Midbrain (tissue), 1 donor: ENCODE measurements at regions not wholly inside any gene's neighbourhood (a gene's known extent, or its start where the extent isn't known, plus 50 kb on each side); places are given as distances from the start of the nearest gene placed in this dataset.

Experiments
- DNase-seq: peaks from one replicate; lab custom pipeline; 2025; lab: John Stamatoyannopoulos, UW

DNA sequence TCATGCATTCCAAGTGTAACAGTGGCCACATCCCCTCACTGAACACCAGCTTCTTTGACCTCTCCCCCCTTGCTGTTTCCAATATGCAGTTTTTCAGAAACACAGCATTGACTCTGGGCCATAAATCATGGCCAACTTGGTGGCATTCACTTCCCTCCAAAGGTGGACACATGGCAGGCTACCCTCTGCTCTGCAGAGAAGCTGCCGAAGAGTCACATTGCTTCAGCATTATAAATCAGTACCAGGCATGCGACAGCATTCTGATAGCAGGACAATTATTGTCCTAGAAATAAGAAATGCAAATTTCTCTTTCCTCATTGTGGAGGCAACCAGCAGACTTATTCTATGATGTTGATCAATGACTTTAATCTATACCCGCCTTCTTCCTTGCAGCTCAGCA, 475.4 kb upstream of the GHITM start:
- no peak for DNase-seq

DNA sequence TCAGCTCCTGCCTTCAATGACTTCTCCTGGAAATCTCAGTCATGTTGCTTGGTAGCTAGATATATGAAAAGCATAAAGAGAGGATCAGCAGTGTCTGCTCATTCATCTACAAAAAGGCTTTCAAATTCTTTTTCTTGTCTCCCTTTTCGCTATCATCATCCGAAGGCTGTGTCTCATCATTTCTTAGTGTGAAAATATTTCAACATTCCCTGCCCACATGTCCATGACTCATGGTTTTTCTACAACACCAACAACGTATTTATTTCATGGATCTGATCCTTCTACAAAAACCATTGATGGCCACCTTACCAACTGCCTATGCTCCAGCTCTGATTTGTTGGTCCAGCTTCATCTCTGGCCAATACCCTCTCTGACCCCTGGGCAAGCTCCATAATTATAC, 472.5 kb upstream of the GHITM start:
- no peak for DNase-seq

DNA sequence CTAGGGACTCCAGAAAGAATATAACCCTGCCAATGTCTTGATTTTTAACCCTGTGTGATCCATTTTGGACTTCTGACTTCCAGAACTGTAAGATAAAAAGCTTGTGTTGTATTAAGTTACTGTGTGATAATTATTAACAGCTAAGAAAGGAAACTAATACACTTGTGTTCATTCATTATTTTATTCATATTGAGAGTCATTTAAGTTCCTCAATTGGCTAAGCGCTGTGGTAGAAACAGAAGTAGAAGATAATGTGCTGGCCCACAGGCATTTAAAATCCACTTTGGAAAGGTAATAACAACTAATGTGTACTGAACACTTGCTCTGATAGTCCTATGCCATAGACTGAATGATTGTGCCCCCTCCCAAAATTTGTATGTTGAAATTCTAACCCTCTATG, 471.7 kb upstream of the GHITM start:
- no peak for DNase-seq

DNA sequence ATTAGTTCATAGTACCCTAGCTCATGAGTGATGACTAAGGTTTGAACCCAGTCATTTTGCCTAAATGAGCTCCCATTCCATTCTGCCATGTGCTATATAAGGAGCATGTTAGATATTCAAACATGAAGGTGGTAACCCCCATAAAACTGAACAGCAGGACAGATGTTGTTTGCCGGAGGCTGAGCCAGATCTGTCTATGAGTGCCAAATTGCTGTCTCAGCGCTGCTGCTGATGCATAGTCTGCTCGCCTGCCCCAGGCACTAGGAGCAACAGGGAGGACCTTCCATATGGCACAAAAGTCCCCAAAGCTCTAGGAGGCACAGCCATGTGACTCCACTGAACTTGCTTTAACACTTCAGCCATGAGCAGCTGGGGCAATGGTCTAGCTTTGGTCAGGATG, 466.0 kb upstream of the GHITM start:
- no peak for DNase-seq

DNA sequence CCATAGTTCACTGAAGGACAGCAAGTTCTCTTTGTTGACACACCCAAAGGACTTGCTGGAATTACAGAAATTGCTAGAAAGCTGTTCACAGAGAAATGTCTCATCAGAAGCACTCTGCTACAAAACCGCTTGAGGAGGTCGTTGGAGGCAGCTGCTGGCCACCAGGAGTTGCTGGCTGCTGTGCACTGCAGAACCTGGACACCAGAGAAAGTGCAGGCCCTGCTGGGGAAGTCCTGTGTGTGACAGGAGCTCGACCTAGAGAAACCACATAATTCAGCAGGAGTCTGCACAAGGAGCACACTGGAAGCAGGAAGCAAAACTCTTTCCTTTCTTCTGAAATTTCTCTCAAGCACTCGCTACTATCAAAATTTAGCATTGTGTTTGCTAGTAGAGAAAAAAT, 461.5 kb upstream of the GHITM start:
- DNase-seq, result no peak

DNA sequence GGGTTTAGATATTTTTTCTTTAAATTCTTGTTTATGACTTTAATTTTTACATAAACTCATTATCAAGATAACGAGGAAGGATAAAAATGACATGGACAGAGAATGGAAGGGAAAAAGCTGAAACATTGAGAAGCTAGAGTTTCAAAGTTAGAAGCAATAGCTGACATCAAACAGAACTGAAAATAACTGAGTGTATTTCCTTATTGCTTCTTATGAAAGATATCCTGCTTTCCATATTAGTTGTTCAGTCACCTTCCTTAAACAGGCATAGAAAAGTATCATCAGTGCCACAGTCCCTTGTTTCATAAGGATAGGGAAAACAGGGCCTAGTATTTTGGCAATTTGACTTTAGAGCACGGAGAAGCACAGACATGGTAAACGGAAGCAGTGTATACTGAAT, 460.5 kb upstream of the GHITM start:
- DNase-seq, result no peak

DNA sequence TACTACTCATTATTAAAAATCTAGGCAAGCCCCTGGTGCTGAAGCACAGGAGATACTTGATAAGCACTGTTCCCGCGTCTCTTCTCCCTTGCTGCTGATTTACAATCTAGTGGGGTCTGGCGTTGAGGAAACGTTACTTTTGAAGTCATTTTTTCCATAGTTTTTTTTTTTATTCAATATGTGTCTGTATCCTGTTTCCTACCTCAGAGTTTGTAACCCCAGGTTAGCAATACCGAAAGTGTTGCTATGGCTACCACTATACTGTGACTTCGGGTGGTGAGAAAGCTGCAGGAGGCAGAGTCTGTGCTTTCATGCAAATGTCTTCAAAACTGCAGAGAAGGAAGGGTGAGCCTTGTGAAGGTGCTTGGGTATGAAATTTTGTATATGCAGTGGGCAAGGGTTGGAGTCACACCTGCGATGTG, 458.8 kb upstream of the GHITM start:
- DNase-seq, result no peak

DNA sequence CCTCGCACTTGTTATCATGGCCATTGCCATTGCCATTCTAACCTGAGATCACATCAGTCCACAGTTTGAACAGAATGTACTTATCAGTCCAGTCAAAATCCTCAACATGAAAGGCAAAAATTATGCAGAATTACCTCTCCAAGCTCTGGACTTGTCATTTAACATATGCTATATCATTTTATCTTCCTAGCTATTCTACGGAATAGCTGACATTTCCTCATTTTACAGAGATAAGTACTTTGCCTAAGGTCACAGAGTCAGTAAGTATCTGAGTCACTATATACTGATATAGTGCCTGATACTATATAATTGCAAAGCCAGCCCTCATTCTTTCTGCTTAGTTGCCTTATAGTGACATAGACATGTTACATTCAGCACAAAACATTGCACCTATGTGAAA, 456.9 kb upstream of the GHITM start:
- DNase-seq, result no peak

DNA sequence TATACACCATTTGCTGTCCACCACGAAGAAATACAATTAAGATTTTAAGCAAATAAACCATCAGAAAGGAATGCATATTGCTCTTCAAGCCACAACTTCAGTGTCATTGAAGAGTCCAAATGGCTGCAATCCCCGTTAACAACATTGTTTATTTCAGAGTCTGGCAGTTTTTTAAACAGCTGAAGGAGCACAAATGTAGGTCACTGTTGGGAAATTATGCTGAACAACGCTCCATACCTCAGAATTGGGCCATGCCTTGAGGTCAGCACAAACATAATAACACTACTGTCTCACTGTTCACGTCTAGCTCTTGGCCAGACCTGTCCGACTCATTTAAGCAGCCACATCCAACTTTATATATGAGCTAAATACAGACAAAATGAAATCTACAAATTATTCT, 453.9 kb upstream of the GHITM start:
- DNase-seq, result no peak

DNA sequence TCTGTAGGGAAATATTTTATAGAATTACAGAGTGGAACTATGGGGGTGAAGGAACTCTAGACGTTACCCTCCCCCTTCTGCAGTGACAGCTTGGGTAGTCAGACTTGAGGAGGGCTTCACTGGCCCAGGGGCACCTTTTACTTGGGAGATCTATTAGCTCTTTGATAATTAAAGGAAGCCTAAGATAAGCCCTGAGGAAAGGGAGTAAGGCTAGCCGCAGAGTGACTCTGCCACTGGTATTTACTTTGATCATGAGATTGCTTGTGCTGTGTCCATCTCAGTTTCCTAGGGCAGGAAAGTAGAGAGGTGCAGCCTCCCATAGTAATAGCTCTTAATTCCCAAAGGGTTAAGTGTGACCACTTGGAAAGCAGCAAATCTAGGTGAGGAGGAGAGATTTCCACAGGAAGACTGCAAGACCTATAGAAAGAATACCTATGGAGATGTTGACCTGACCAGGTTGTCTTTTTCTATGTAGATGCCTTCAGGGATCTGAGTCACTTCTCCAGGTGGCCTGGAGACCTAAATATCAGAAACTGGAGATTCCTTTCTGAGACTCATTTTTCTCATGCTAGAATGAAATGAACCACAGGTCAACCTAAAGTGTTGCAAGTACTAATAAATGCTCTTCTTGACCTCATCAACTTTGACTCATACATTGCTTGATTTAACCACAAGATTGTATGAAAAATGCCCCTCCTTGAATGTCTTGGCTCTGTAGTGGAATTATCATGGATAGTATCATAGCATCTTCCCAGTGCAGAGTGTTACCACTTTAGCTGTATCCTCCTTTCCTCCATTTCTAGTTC, 447.3 kb upstream of the GHITM start:
- no peak for DNase-seq

DNA sequence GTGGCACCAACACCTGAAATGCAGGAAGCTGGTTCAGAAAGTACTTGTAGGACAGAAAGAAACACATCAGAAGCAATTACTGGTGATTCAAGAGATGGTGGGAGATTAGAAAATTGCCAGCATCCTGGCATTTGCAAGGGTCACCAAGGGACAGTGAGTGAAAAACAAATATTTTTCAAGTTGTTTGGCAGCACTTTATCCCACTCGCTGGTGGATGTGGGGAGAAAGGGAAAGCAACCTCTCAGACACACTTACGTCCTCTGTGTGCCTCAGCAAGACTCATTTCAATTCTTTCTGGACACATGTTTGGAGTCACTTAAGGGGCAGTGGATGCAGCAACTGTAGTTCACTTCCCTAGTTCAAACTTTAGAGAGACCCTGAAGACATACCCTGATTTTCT, 440.4 kb upstream of the GHITM start:
- DNase-seq, result no peak

DNA sequence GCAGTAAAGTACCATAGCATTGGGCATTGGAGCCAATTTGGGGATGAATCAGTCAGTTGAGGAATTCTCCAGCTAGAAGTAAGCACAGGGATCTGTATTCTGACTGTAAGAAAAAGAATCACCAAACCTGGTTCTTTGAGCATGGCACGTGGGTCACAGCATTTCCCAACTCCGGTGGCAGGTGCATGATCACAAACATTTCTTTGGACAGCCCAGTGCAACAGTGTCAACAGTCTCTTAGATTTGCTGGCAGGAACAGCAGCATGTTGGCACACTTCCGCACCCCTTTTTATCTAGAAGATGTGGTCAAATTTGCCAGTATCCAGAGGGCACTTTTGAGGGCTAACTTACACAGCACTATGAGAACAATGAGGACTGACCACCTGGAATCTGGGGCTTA, 437.5 kb upstream of the GHITM start:
- no peak for DNase-seq

DNA sequence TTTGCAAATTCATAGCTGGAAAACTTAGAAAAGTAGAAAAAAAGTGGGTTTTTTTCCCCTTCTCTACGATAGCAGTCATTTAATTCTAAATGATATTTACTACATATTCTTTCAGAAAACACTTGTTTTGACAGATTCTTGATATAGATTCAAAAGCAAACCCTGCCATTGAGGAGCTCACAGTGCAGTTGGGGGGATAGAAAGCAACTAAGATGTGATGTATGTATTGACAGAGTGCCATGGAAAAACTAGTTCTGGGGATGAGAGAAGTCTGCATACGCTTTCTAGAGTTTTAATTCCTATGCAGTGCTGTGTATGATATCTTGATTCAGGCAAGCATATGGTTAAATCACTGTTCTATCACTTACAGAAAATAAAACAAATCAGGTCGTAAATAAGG, 436.6 kb upstream of the GHITM start:
- DNase-seq, result no peak

DNA sequence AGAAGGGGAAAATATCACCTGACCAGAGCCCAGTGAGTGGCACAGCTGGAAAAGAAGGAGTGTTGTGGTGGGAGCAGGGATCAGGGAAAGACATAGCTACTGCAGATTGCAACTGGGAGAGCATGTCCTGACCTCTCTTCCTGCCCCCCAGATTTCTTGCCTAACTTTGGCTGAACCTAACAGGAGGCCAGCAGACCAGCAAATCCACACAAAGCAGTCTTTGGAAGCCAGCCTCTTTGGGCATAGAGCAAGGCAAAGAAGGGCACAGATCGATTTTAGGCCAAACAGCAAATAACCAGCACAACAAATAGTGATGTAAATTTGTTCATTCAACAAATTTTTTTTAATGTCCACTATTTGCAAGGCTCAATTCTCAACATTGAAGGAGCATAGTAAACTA, 433.2 kb upstream of the GHITM start:
- DNase-seq, result no peak

DNA sequence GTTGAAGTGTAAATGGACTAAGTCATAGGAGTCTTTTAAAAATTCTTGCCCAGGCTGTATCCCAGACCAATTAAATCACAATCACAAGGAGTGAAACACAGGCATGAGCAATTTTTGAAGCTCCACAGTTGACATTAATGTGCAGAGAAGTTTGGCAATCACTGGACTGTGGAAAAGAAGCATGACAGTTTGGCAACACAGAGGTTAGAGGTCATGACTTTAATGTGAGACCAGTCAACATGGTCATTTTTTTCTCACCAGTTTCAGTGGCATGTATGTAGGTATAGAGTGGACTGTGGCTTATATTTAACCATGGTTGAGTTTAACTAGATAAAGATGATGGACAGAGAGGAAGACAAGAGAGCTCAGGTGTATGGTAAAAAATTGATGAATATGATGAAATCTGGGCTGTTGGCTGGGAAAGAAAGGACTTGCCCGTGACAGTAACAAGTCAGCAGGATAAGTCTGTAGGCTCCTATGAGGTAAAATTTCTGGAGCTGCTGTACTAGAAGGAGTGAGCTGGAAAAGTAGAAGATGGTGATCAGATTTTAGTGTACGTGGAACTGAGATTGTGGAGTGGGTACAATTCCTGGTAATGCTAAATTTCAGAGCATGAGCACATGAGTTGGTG, 432.2 kb upstream of the GHITM start:
- DNase-seq, result no peak

DNA sequence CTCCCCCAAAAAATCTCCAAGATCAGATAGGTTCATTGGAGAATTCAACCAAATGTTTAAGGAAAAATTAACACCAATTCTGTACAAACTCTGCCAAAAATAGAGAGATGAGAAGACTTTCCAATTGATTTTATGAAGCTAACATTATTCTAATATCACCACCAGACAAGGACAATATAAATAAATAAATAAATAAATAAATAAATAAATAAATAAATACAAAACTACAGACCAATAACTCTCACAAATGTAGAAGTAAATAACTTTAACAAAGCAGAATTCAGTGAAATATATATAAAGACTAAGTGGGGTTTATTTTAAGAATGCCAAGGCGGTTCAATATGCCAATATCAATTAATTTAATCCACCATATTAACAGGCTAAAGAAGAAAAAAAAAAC, 425.9 kb upstream of the GHITM start:
- no peak for DNase-seq

DNA sequence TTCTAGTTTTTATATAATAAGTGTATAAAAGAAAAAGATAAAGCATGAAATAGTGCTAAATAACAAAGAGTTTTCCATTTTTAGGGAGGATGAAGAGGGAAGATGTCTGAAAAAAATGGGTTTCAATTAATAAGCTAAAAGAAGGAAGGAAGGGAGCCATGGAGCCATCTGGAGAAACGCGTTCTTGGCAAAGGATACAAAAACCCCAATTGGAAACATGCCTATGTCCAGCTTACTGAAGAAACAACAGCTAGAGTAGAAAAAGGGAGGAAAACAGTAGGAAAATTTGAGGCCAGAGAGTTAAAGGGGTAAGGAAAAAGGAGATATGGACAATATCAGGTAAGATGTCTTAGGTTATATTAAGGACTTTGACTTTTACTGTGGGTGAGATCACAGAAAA, 416.2 kb upstream of the GHITM start:
- DNase-seq, result no peak

DNA sequence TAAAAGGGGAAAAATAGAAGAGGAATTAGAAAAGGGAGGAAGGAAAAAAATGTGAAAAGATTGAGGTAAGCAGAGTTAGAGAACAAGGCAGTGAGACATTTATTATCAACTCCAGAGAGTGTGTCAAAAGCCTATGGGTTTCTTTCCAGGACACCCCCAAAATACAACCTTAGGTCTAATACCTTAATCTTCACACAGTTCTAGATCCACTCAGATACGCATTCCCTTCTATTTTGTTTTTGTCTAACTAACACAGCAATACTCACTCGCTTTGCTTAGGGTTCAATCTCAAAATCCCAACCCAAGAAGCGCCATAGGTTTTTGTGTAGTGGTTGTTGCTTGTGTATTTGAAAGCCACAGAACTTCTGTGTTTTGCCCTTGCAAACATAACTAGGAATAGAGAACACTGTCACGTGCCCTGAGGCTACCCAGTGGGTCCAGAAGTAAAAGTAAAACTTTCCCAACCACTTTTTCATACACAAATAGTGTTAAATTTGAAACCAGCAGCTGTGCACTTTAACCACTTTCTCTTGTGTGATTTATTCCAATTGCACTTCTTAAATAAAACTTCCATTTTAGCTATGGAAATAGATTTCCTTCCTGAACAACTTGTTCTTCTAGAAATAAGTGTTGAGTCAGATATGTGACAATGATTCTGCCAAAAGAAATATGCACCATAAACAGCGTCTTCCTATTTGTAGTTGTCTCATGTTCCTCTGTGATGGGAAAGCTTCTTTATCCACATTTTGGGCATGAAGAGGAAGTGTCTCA, 414.7 kb upstream of the GHITM start:
- DNase-seq, result no peak

DNA sequence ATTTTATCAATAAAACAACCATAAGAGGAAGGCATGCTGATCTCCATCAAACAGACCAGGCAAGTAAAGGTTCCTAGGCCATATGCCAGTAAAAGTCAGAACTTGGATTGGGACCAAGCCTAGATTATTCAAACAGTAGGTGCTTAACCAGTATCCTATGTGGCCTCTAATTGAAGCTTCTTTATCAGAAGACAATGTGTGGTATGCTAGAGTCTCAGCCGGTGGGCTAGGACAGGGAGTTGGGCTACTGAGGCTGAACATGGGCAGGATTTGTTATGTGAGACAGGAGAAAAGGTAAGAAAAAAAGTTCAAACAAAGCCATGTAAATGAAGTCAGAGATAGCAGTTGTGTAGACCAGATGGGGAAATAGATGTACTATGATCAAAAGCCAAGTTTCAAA, 413.7 kb upstream of the GHITM start:
- no peak for DNase-seq

DNA sequence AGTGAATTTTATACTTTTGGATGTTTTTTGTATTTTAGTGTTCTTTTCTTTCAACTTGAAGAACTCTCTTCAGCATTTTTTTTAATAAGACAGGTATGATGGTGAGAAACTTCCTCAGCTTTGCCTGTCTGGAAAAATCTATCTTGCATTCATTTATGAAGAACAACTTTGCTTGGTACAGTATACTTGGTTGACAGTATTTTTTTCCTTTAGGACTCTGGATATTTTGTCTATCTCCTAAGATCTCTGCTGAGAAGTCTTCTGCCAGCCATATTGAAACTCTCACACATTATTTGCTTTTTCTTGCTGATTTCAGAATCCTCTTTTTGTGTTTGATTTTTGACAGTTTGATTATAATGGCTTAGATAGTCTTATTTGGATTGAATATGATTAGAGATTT, 405.0 kb upstream of the GHITM start:
- DNase-seq, result no peak

DNA sequence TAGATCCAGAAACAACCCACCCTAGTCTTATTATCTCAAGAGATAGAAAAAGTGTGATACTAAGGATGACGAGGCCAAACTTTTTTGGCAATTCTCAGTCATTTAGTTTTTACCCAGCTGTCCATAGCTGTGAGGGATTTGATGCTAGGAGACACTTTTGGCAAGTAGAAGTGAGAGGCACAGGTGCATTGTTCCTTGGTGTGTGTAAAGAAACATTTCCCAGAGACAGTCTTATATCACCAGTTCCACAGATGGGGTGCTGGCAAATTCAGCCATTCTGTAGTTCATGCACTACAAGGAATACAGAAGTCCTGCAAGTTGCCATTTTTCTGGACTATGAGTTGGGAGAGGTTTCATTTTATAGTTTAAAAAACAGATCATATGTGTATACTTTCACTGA, 403.3 kb upstream of the GHITM start:
- no peak for DNase-seq

DNA sequence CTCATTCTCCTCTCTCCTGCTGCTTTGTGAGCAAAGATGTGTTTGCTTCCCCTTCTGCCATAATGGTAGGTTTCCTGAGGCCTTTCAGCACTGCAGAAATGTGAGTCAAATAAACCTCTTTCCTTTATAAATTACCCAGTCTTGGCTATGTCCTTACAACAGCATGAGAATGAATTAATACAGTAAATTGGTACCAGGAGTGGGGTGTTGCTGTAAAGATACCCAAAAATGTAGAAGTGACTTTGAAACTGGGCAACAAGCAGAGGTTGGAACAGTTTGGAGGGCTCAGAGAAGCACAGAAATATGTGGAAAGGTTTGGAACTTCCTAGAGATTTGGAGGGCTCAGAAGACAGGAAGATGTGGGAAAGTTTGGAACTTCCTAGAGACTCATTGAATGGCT, 388.7 kb upstream of the GHITM start:
- no peak for DNase-seq

DNA sequence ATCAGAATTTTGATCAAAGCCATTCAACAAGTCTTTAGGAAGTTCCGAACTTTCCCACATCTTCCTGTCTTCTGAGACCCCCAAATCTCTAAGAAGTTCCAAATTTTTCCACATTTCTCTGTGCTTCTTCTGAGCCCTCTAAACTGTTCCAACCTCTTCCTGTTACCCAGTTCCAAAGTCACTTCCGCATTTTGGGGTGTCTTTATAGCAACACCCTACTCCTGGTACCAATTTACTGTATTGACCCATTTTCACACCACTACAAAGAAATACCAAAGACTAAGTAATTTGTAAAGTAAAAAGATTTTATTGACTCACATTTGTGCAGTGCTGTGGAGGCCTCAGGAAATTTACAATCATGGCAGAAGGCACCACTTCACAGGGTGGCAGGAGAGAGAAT, 385.8 kb upstream of the GHITM start:
- no peak for DNase-seq
